ENCODE measurements at regions not wholly inside any gene's neighbourhood (a gene's known extent, or its start where the extent isn't known, plus 50 kb on each side); places are given as distances from the start of the nearest gene placed in this dataset.

GRCh38 chr13:38166116-38166515 lies 183.5 kb upstream of the UFM1 start:
- no peak for TF ChIP-seq POLR2A (IDR thresholded peaks at IDR 0.05)
- TF ChIP-seq, protein P1, sequence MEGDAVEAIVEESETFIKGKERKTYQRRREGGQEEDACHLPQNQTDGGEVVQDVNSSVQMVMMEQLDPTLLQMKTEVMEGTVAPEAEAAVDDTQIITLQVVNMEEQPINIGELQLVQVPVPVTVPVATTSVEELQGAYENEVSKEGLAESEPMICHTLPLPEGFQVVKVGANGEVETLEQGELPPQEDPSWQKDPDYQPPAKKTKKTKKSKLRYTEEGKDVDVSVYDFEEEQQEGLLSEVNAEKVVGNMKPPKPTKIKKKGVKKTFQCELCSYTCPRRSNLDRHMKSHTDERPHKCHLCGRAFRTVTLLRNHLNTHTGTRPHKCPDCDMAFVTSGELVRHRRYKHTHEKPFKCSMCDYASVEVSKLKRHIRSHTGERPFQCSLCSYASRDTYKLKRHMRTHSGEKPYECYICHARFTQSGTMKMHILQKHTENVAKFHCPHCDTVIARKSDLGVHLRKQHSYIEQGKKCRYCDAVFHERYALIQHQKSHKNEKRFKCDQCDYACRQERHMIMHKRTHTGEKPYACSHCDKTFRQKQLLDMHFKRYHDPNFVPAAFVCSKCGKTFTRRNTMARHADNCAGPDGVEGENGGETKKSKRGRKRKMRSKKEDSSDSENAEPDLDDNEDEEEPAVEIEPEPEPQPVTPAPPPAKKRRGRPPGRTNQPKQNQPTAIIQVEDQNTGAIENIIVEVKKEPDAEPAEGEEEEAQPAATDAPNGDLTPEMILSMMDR (IDR thresholded peaks at IDR 0.05), result no peak

All from adrenal gland (tissue), 5 donors.